NT2/D1 (cell line): ENCODE measurements at regions not wholly inside any gene's neighbourhood (a gene's known extent, or its start where the extent isn't known, plus 50 kb on each side); places are given as distances from the start of the nearest gene placed in this dataset.

Source experiments
- SUZ12 ChIP-seq: IDR thresholded peaks from 2 replicates; pipeline ENCODE4 v1.6.1; 2011; ENCODE audit not compliant: insufficient read length, insufficient read depth; ENCODE audit errors: extremely low read depth
- YY1 ChIP-seq: IDR thresholded peaks from 2 replicates; pipeline ENCODE4 v1.6.1; 2011; ENCODE audit not compliant: insufficient read length, insufficient read depth

- no peak for TF ChIP-seq YY1
- TF ChIP-seq SUZ12: no peak
Measured at GRCh38 chr16:65540901-65541300, 419.0 kb upstream of the CDH11 start.
